ENCODE measurements at regions not wholly inside any gene's neighbourhood (a gene's known extent, or its start where the extent isn't known, plus 50 kb on each side); places are given as distances from the start of the nearest gene placed in this dataset.

GRCh38 chr17:72262766-72263165, 141.9 kb downstream of the SOX9 start:
- DNase-seq: no peak

- DNase-seq: no peak
These were observed 144.0 kb downstream of the SOX9 start for GRCh38 chr17:72264682-72265405.

- no peak for DNase-seq
These were observed 145.4 kb downstream of the SOX9 start for GRCh38 chr17:72266112-72266775.

GRCh38 chr17:72267601-72268000, 146.8 kb downstream of the SOX9 start:
- no peak for DNase-seq

- no peak for DNase-seq
These were observed 147.6 kb downstream of the SOX9 start for GRCh38 chr17:72268431-72268830.

GRCh38 chr17:72270273-72270924, 149.6 kb downstream of the SOX9 start:
- no peak for DNase-seq

GRCh38 chr17:72271603-72272002, 150.8 kb downstream of the SOX9 start:
- no peak for DNase-seq

GRCh38 chr17:72273289-72274056, 152.7 kb downstream of the SOX9 start:
- no peak for DNase-seq

GRCh38 chr17:72274614-72275013, 153.8 kb downstream of the SOX9 start:
- no peak for DNase-seq

- no peak for DNase-seq
These were observed 160.1 kb downstream of the SOX9 start for GRCh38 chr17:72280881-72281280.

GRCh38 chr17:72282439-72283029, 161.7 kb downstream of the SOX9 start:
- DNase-seq: no peak

- DNase-seq: no peak
These were observed 164.0 kb downstream of the SOX9 start for GRCh38 chr17:72284806-72285205.

GRCh38 chr17:72287586-72287985, 166.8 kb downstream of the SOX9 start:
- DNase-seq: no peak

GRCh38 chr17:72294487-72294893, 173.7 kb downstream of the SOX9 start:
- DNase-seq: no peak

- no peak for DNase-seq
These were observed 175.1 kb downstream of the SOX9 start for GRCh38 chr17:72295916-72296315.

GRCh38 chr17:72296456-72296855, 175.6 kb downstream of the SOX9 start:
- no peak for DNase-seq

GRCh38 chr17:72297326-72298115, 176.7 kb downstream of the SOX9 start:
- no peak for DNase-seq

- no peak for DNase-seq
These were observed 178.3 kb downstream of the SOX9 start for GRCh38 chr17:72299100-72299499.

GRCh38 chr17:72299592-72299991, 178.8 kb downstream of the SOX9 start:
- no peak for DNase-seq

GRCh38 chr17:72301887-72302286, 181.1 kb downstream of the SOX9 start:
- DNase-seq: no peak

- DNase-seq: no peak
These were observed 181.9 kb downstream of the SOX9 start for GRCh38 chr17:72302735-72303134.
